ENCODE measurements at regions not wholly inside any gene's neighbourhood (a gene's known extent, or its start where the extent isn't known, plus 50 kb on each side); places are given as distances from the start of the nearest gene placed in this dataset.
A peak's percentile ranks its signal among the peaks of the same experiment; 100 is the strongest.
"Not testable (repeated sequence)": the region's sequence is repeated elsewhere in the genome, so short reads cannot be mapped to it uniquely, and the experiment has no call there.

- DNase-seq (ENCODE audit: low read depth in 2 of 2), result not testable (repeated sequence)
These were observed 53.8 kb upstream of the HIVEP2 start for GRCh38 chr6:142998739-142999138.

GRCh38 chr6:143000811-143001210 lies 55.8 kb upstream of the HIVEP2 start:
- peak in 1 of 2 donors; percentile 42 for DNase-seq (ENCODE audit: low read depth in 2 of 2)

GRCh38 chr6:143002686-143003085 lies 57.7 kb upstream of the HIVEP2 start:
- DNase-seq (ENCODE audit: low read depth in 2 of 2), result no peak

- no peak for DNase-seq (ENCODE audit: low read depth in 2 of 2)
These were observed 57.0 kb upstream of the AIG1 start for GRCh38 chr6:143003676-143004075.

GRCh38 chr6:143005816-143006215 lies 54.9 kb upstream of the AIG1 start:
- DNase-seq (ENCODE audit: low read depth in 2 of 2), result no peak

GRCh38 chr6:143006787-143007186 lies 53.9 kb upstream of the AIG1 start:
- no peak for DNase-seq (ENCODE audit: low read depth in 2 of 2)

DNA sequence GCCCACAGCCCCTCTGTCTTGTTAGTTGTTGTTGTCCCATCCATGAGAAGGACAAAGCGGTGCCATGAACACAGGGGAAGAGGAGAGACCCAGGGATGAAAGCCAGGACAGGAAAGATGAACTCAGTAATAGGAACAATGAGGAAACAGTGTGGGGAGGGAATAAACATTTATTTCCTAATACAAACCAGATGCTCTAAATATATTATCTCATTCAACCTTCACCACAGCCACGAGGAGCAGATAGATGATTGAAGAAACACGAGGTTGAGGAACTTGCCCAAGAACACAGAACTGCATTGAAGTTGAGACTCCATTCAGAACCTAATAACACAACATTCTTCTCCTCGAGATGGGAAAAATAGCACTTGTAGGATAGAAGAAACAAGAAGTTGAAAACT lies 53.0 kb upstream of the AIG1 start:
- DNase-seq (ENCODE audit: low read depth in 2 of 2), result no peak

GRCh38 chr6:143009851-143010250 lies 50.8 kb upstream of the AIG1 start:
- no peak for DNase-seq (ENCODE audit: low read depth in 2 of 2)
